ENCODE measurements at regions not wholly inside any gene's neighbourhood (a gene's known extent, or its start where the extent isn't known, plus 50 kb on each side); places are given as distances from the start of the nearest gene placed in this dataset.

- no peak for TF ChIP-seq CTCF (conservative IDR thresholded peaks at IDR 0.05 in 1 of 2, IDR thresholded peaks at IDR 0.05 in 1 of 2; ENCODE audit: extremely low read depth in 1 of 2, insufficient read depth in 1 of 2, low read depth in 1 of 2, low read length in 2 of 2)
- TF ChIP-seq EZH2 (IDR thresholded peaks at IDR 0.05; ENCODE audit: borderline replicate concordance, low read length) = no peak
Measured at GRCh38 chrX:148309413-148309812, 191.0 kb upstream of the AFF2 start.
